ENCODE measurements at regions not wholly inside any gene's neighbourhood (a gene's known extent, or its start where the extent isn't known, plus 50 kb on each side); places are given as distances from the start of the nearest gene placed in this dataset.

- no peak for ATAC-seq (ENCODE audit: low read depth)
- no peaks in the 10 kb centered on the region for H3K9me3 Mint-ChIP-seq
Observed at GRCh38 chr9:26753971-26754370, 138.6 kb downstream of the CAAP1 start.

GRCh38 chr9:26750162-26750561 is 142.4 kb downstream of the CAAP1 start:
- no peak overlapping the region for H3K27ac Mint-ChIP-seq
- DNase-seq (ENCODE audit: low spot score in 2 of 2) (no peak), ATAC-seq (ENCODE audit: low read depth) (no peak)
- no peaks in the 10 kb centered on the region for H3K9me3 Mint-ChIP-seq
- H3K36me3 Mint-ChIP-seq = no peaks in the 10 kb centered on the region
- no peak overlapping the region for H3K4me3 Mint-ChIP-seq
- no peaks in the 10 kb centered on the region for H3K27me3 Mint-ChIP-seq
- H3K4me1 Mint-ChIP-seq = peaks cover 7% of the 10 kb centered on the region

More at GRCh38 chr9:26753971-26754370, 138.6 kb downstream of the CAAP1 start:
- H3K4me1 Mint-ChIP-seq = no peaks in the 10 kb centered on the region
- no peaks in the 10 kb centered on the region for H3K36me3 Mint-ChIP-seq
- H3K4me3 Mint-ChIP-seq = no peak overlapping the region
- no peak for DNase-seq (ENCODE audit: low spot score in 2 of 2)
- H3K27me3 Mint-ChIP-seq = peaks cover 2% of the 10 kb centered on the region
- no peak overlapping the region for H3K27ac Mint-ChIP-seq

- ATAC-seq (ENCODE audit: low read depth) = no peak
- no peak overlapping the region for H3K4me3 Mint-ChIP-seq
- H3K27me3 Mint-ChIP-seq = no peaks in the 10 kb centered on the region
- peaks cover 7% of the 10 kb centered on the region for H3K4me1 Mint-ChIP-seq
- no peaks in the 10 kb centered on the region for H3K36me3 Mint-ChIP-seq
- no peaks in the 10 kb centered on the region for H3K9me3 Mint-ChIP-seq
- no peak overlapping the region for H3K27ac Mint-ChIP-seq
- DNase-seq (ENCODE audit: low spot score in 2 of 2) = no peak
Observed at GRCh38 chr9:26748449-26749058, 144.0 kb downstream of the CAAP1 start.

GRCh38 chr9:26747611-26748010 is 145.0 kb downstream of the CAAP1 start:
- Mint-ChIP-seq H3K4me1 (peaks cover 7% of the 10 kb centered on the region), H3K27me3 (peaks cover 3% of the 10 kb centered on the region), H3K4me3 (no peak overlapping the region)

GRCh38 chr9:26746357-26747072 is 146.1 kb downstream of the CAAP1 start:
- no peak overlapping the region for H3K27ac Mint-ChIP-seq
- ATAC-seq (ENCODE audit: low read depth) (no peak), DNase-seq (ENCODE audit: low spot score in 2 of 2) (no peak)
- H3K4me1 Mint-ChIP-seq = peaks cover 7% of the 10 kb centered on the region
- no peaks in the 10 kb centered on the region for H3K9me3 Mint-ChIP-seq
- H3K27me3 Mint-ChIP-seq = peaks cover 4% of the 10 kb centered on the region
- H3K36me3 Mint-ChIP-seq = no peaks in the 10 kb centered on the region
- no peak overlapping the region for H3K4me3 Mint-ChIP-seq

More at GRCh38 chr9:26747611-26748010, 145.0 kb downstream of the CAAP1 start:
- no peak overlapping the region for H3K27ac Mint-ChIP-seq
- ATAC-seq (ENCODE audit: low read depth) = no peak
- DNase-seq (ENCODE audit: low spot score in 2 of 2) = no peak
- H3K36me3 Mint-ChIP-seq = no peaks in the 10 kb centered on the region
- no peaks in the 10 kb centered on the region for H3K9me3 Mint-ChIP-seq

- no peaks in the 10 kb centered on the region for H3K9me3 Mint-ChIP-seq
- no peak for DNase-seq (ENCODE audit: low spot score in 2 of 2)
- peaks cover 7% of the 10 kb centered on the region for H3K4me1 Mint-ChIP-seq
- no peak overlapping the region for H3K27ac Mint-ChIP-seq
- ATAC-seq (ENCODE audit: low read depth) = no peak
- H3K27me3 Mint-ChIP-seq = peaks cover 5% of the 10 kb centered on the region
- no peak overlapping the region for H3K4me3 Mint-ChIP-seq
- no peaks in the 10 kb centered on the region for H3K36me3 Mint-ChIP-seq
Observed at GRCh38 chr9:26745111-26745510, 147.5 kb downstream of the CAAP1 start.

GRCh38 chr9:26744191-26744965 is 148.2 kb downstream of the CAAP1 start:
- Mint-ChIP-seq H3K4me3 (no peak overlapping the region), H3K9me3 (peaks cover 3% of the 10 kb centered on the region), H3K27ac (no peak overlapping the region), H3K36me3 (no peaks in the 10 kb centered on the region), H3K27me3 (peaks cover 5% of the 10 kb centered on the region), H3K4me1 (peaks cover 7% of the 10 kb centered on the region)
- DNase-seq (ENCODE audit: low spot score in 2 of 2) (peak in 1 of 2 donors; percentile 4), ATAC-seq (ENCODE audit: low read depth) (no peak)

GRCh38 chr9:26742828-26743476 is 149.7 kb downstream of the CAAP1 start:
- Mint-ChIP-seq H3K27ac (no peak overlapping the region), H3K4me1 (peaks cover 7% of the 10 kb centered on the region), H3K36me3 (no peaks in the 10 kb centered on the region), H3K27me3 (peaks cover 5% of the 10 kb centered on the region), H3K4me3 (no peak overlapping the region), H3K9me3 (peaks cover 7% of the 10 kb centered on the region)
- no peak for ATAC-seq (ENCODE audit: low read depth)
- DNase-seq (ENCODE audit: low spot score in 2 of 2) = no peak

GRCh38 chr9:26735160-26735559 is 157.4 kb downstream of the CAAP1 start:
- ATAC-seq (ENCODE audit: low read depth) = no peak
- peaks cover 17% of the 10 kb centered on the region for H3K9me3 Mint-ChIP-seq

GRCh38 chr9:26729187-26729586 is 163.4 kb downstream of the CAAP1 start:
- Mint-ChIP-seq H3K4me1 (no peaks in the 10 kb centered on the region), H3K9me3 (peaks cover 5% of the 10 kb centered on the region), H3K36me3 (no peaks in the 10 kb centered on the region), H3K27ac (no peak overlapping the region), H3K4me3 (no peak overlapping the region), H3K27me3 (peaks cover 1% of the 10 kb centered on the region)
- ATAC-seq (ENCODE audit: low read depth) (no peak), DNase-seq (ENCODE audit: low spot score in 2 of 2) (no peak)

More at GRCh38 chr9:26735160-26735559, 157.4 kb downstream of the CAAP1 start:
- Mint-ChIP-seq H3K4me1 (no peaks in the 10 kb centered on the region), H3K27ac (no peak overlapping the region), H3K36me3 (no peaks in the 10 kb centered on the region), H3K4me3 (no peak overlapping the region), H3K27me3 (peaks cover 6% of the 10 kb centered on the region)
- no peak for DNase-seq (ENCODE audit: low spot score in 2 of 2)

- Mint-ChIP-seq H3K4me3 (no peak overlapping the region), H3K9me3 (peaks cover under 1% of the 10 kb centered on the region), H3K27me3 (no peaks in the 10 kb centered on the region), H3K36me3 (no peaks in the 10 kb centered on the region), H3K27ac (no peak overlapping the region), H3K4me1 (peaks cover 3% of the 10 kb centered on the region)
- ATAC-seq (ENCODE audit: low read depth) (no peak), DNase-seq (ENCODE audit: low spot score in 2 of 2) (no peak)
Observed at GRCh38 chr9:26727471-26727870, 165.1 kb downstream of the CAAP1 start.

- H3K4me3 Mint-ChIP-seq = no peak overlapping the region
- DNase-seq (ENCODE audit: low spot score in 2 of 2) (no peak), ATAC-seq (ENCODE audit: low read depth) (no peak)
- no peaks in the 10 kb centered on the region for H3K36me3 Mint-ChIP-seq
- H3K27ac Mint-ChIP-seq = no peak overlapping the region
- peaks cover 3% of the 10 kb centered on the region for H3K4me1 Mint-ChIP-seq
- peaks cover 2% of the 10 kb centered on the region for H3K27me3 Mint-ChIP-seq
- no peaks in the 10 kb centered on the region for H3K9me3 Mint-ChIP-seq
Observed at GRCh38 chr9:26725573-26725972, 167.0 kb downstream of the CAAP1 start.

GRCh38 chr9:26723486-26723885 is 169.1 kb downstream of the CAAP1 start:
- DNase-seq (ENCODE audit: low spot score in 2 of 2) = no peak
- H3K36me3 Mint-ChIP-seq = no peaks in the 10 kb centered on the region
- no peak for ATAC-seq (ENCODE audit: low read depth)

GRCh38 chr9:26722755-26723154 is 169.8 kb downstream of the CAAP1 start:
- Mint-ChIP-seq H3K9me3 (no peaks in the 10 kb centered on the region), H3K4me3 (no peak overlapping the region), H3K4me1 (peaks cover 3% of the 10 kb centered on the region), H3K27ac (no peak overlapping the region), H3K27me3 (peaks cover 4% of the 10 kb centered on the region), H3K36me3 (no peaks in the 10 kb centered on the region)
- no peak for DNase-seq (ENCODE audit: low spot score in 2 of 2)
- no peak for ATAC-seq (ENCODE audit: low read depth)

More at GRCh38 chr9:26723486-26723885, 169.1 kb downstream of the CAAP1 start:
- Mint-ChIP-seq H3K27me3 (peaks cover 4% of the 10 kb centered on the region), H3K4me1 (peaks cover 3% of the 10 kb centered on the region), H3K4me3 (no peak overlapping the region), H3K27ac (no peak overlapping the region), H3K9me3 (no peaks in the 10 kb centered on the region)
